NCI-H748 (cell line): ENCODE measurements at regions not wholly inside any gene's neighbourhood (a gene's known extent, or its start where the extent isn't known, plus 50 kb on each side); places are given as distances from the start of the nearest gene placed in this dataset.

Experiments used
- DNase-seq: peaks from one replicate; lab custom pipeline; 2025; ENCODE audit not compliant: unreplicated experiment; lab: John Stamatoyannopoulos, UW

GRCh38 chr11:92317721-92318120, 93.1 kb downstream of the FAT3 start:
- DNase-seq, result no peak

- DNase-seq, result no peak
Observed at GRCh38 chr11:92322225-92322624, 97.6 kb downstream of the FAT3 start.

GRCh38 chr11:92324890-92325289, 100.3 kb downstream of the FAT3 start:
- peak; percentile 7 for DNase-seq

- DNase-seq, result no peak
Observed at GRCh38 chr11:92325416-92325815, 100.8 kb downstream of the FAT3 start.

GRCh38 chr11:92329137-92329536, 104.5 kb downstream of the FAT3 start:
- DNase-seq, result peak; percentile 81

- DNase-seq, result no peak
Observed at GRCh38 chr11:92329646-92330045, 105.0 kb downstream of the FAT3 start.

- no peak for DNase-seq
Observed at GRCh38 chr11:92330114-92330513, 105.5 kb downstream of the FAT3 start.

GRCh38 chr11:92332986-92333385, 108.4 kb downstream of the FAT3 start:
- no peak for DNase-seq

GRCh38 chr11:92340839-92341238, 116.2 kb downstream of the FAT3 start:
- DNase-seq, result peak; percentile 51

GRCh38 chr11:92342034-92342720, 117.6 kb downstream of the FAT3 start:
- no peak for DNase-seq

GRCh38 chr11:92342886-92343285, 118.3 kb downstream of the FAT3 start:
- no peak for DNase-seq

GRCh38 chr11:92346220-92346619, 121.6 kb downstream of the FAT3 start:
- DNase-seq, result no peak

- no peak for DNase-seq
Observed at GRCh38 chr11:92347454-92347853, 122.8 kb downstream of the FAT3 start.

- no peak for DNase-seq
Observed at GRCh38 chr11:92349486-92350156, 125.0 kb downstream of the FAT3 start.

- no peak for DNase-seq
Observed at GRCh38 chr11:92357344-92357743, 132.7 kb downstream of the FAT3 start.

GRCh38 chr11:92357841-92358240, 133.2 kb downstream of the FAT3 start:
- DNase-seq, result no peak

- DNase-seq, result no peak
Observed at GRCh38 chr11:92361551-92361950, 136.9 kb downstream of the FAT3 start.

- DNase-seq, result no peak
Observed at GRCh38 chr11:92362989-92363388, 138.4 kb downstream of the FAT3 start.

- no peak for DNase-seq
Observed at GRCh38 chr11:92364177-92364576, 139.6 kb downstream of the FAT3 start.

GRCh38 chr11:92376146-92376599, 151.6 kb downstream of the FAT3 start:
- peak; percentile 80 for DNase-seq

GRCh38 chr11:92376680-92377079, 152.1 kb downstream of the FAT3 start:
- no peak for DNase-seq

GRCh38 chr11:92380882-92381281, 156.3 kb downstream of the FAT3 start:
- DNase-seq, result no peak

GRCh38 chr11:92382311-92382710, 157.7 kb downstream of the FAT3 start:
- DNase-seq, result no peak
